Activated naive CD8-positive, alpha-beta T cell treated with anti-CD3 and anti-CD28 coated beads for 36 hours (primary cell): ENCODE measurements at regions not wholly inside any gene's neighbourhood (a gene's known extent, or its start where the extent isn't known, plus 50 kb on each side); places are given as distances from the start of the nearest gene placed in this dataset.

Source experiments
- DNase-seq: peaks from one replicate; pipeline ENCODE4 v3.0.0; 2021
- H3K27ac Mint-ChIP-seq: one replicate; pipeline ENCODE4 v1.8.0; 2022; ENCODE audit warnings: mild to moderate bottlenecking, moderate library complexity, mixed read lengths
- H3K27me3 Mint-ChIP-seq: one replicate; pipeline ENCODE4 v1.8.0; 2022; ENCODE audit warnings: mild to moderate bottlenecking, mixed read lengths
- H3K36me3 Mint-ChIP-seq: one replicate; pipeline ENCODE4 v1.8.0; 2021; ENCODE audit warnings: mild to moderate bottlenecking, mixed read lengths
- H3K4me1 Mint-ChIP-seq: one replicate; pipeline ENCODE4 v1.8.0; 2021; ENCODE audit warnings: mixed read lengths
- H3K4me3 Mint-ChIP-seq: one replicate; pipeline ENCODE4 v1.8.0; 2022; ENCODE audit warnings: mild to moderate bottlenecking, moderate library complexity, mixed read lengths
- H3K9me3 Mint-ChIP-seq: one replicate; pipeline ENCODE4 v1.8.0; 2022; ENCODE audit warnings: mixed read lengths

DNA sequence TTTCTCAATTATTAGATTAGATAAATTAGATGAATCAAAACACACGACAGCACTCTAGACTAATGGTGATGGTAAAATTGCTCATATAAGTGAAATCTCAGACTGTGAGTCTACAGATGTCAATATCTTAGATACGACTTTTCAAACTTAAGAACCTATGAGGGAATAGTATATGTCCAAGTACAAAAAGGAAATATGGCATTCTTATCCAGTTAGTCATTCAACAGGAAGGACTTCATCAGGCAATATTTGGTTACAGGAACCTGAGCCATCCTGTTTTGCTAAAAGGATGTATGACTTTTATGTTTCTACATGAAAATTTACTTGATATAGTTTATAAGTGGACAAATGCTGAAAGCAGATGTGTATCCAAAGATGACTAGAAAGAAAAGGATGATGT is 107.0 kb downstream of the CT47B1 start:
- Mint-ChIP-seq H3K27me3 (no peaks in the 10 kb centered on the region), H3K27ac (no peak overlapping the region), H3K4me1 (peaks cover 1% of the 10 kb centered on the region), H3K36me3 (no peaks in the 10 kb centered on the region), H3K9me3 (no peaks in the 10 kb centered on the region), H3K4me3 (no peak overlapping the region)
- DNase-seq: no peak

DNA sequence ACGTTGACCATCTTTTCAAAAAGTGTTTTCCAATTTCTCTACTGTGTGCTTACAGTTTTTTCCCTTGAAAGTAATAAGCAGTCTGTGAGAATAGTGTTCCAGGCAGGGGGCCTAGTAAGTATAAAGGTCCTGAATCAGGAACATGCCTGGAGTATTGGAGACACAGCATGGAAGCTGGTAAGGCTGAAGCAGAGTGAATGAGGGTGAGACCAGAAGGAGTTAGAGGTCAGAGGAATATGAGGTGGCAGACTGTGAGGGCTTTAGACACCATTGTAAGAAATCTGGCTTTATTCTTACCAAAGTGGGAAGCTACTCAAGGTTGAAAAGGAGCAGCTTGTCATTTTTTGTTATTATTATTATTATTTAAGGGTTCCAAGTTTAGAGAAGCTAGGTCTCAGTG is 107.4 kb downstream of the CT47B1 start:
- peaks cover 1% of the 10 kb centered on the region for H3K4me1 Mint-ChIP-seq
- no peak for DNase-seq
- H3K9me3 Mint-ChIP-seq: no peaks in the 10 kb centered on the region
- no peak overlapping the region for H3K27ac Mint-ChIP-seq
- no peaks in the 10 kb centered on the region for H3K27me3 Mint-ChIP-seq
- H3K36me3 Mint-ChIP-seq: no peaks in the 10 kb centered on the region
- H3K4me3 Mint-ChIP-seq: no peak overlapping the region

DNA sequence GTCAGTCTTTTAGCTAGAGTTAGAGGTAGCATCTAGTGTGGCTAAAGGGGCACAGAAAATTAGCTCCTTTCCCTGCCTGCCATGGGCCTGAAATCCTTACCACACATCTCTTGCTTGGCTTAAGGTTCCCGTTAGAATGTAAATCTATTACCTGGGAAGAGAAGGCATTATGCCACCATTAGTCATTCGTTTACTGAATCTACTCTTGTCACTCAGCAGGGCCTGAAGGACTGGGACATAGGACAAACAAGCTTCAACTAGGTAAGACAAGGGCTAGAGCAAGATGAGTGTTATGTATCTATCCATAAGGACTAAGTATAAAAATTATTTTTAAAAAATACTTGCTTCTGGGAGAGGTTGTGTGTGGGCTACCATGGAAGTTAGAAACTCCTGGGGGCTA is 112.4 kb downstream of the CT47B1 start:
- H3K4me3 Mint-ChIP-seq: no peak overlapping the region
- H3K9me3 Mint-ChIP-seq: no peaks in the 10 kb centered on the region
- no peaks in the 10 kb centered on the region for H3K27me3 Mint-ChIP-seq
- H3K4me1 Mint-ChIP-seq: peaks cover 5% of the 10 kb centered on the region
- DNase-seq: no peak
- H3K27ac Mint-ChIP-seq: no peak overlapping the region
- H3K36me3 Mint-ChIP-seq: no peaks in the 10 kb centered on the region

DNA sequence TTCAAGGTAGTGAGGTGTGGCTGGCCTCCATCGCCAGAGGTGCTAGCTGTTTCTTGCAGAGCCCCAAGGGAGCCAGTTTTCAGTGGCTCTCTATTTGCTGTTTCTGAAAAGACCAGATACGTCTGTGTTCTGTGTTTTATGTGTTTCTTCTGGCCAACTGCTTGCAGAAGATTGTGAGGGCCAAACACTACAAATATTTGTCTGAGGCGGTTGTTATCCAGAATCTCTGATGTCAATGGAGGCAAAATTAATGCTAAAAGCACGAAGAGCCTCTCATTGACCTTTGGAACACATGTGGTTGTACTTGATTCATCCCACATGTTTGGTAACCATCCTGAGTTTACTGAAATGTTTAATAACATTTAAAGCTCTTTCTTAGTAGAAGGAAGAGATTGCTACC is 113.9 kb downstream of the CT47B1 start:
- no peak for DNase-seq
- H3K4me3 Mint-ChIP-seq: no peak overlapping the region
- peaks cover 5% of the 10 kb centered on the region for H3K4me1 Mint-ChIP-seq
- no peak overlapping the region for H3K27ac Mint-ChIP-seq
- no peaks in the 10 kb centered on the region for H3K27me3 Mint-ChIP-seq
- no peaks in the 10 kb centered on the region for H3K36me3 Mint-ChIP-seq
- H3K9me3 Mint-ChIP-seq: no peaks in the 10 kb centered on the region

DNA sequence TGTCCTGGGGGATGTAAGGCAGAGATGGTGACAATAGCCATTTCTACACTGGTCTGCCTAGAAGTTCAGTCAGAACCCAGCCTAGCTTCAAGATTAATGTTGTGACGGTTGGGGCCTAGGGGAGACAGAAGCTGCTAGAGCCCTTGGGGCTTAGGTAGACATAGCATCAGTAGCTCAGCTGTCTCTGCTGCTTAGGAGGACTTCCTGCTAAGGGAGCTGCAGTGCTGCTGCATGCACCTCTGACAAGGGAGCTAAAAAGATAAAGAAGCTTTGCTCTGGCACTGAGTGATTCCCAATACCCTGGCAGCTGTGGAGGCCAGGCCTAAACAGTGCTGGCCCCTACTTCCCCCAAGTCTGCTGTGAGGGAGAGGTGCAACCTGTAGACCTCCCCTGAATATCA is 116.0 kb downstream of the CT47B1 start:
- no peak overlapping the region for H3K27ac Mint-ChIP-seq
- no peak for DNase-seq
- H3K4me1 Mint-ChIP-seq: peaks cover 13% of the 10 kb centered on the region
- H3K27me3 Mint-ChIP-seq: no peaks in the 10 kb centered on the region
- no peaks in the 10 kb centered on the region for H3K36me3 Mint-ChIP-seq
- H3K9me3 Mint-ChIP-seq: no peaks in the 10 kb centered on the region
- H3K4me3 Mint-ChIP-seq: no peak overlapping the region

DNA sequence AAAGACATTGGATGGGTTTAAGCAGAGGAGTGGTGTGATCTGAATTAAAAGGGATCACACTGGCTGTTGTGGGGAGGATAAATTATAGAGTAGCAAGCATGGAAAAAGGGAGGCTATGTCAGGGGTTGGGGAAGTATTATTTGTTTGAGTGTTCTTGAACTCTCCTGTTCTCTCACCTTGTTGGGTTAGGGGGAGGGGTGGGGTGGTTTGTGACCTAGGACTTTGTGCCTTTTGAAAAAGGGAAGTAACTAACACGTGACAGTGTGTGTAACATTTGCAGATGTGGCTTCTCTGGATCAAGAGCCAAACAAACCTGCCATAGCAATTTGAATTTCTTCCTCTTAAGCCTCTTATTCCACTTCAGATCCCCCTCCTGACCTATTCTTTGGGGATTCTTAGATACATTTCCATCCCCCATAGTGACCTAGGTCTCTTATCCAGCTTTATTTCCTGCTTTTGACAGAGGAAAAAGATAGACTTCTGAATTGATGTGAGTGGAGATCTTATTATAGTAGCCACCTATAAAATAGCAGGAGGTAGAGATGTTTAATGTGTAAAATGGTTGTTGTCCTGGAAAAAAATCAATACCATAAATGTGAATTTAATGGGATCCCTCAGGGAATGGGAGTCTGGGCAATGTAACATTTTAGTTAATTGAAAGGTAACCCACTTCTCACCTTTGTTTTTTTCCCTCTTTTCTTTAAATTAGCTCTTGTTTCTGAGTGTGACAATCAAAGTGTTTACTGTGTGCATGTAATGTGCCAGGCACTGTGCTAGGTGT is 120.4 kb downstream of the CT47B1 start:
- no peaks in the 10 kb centered on the region for H3K27me3 Mint-ChIP-seq
- DNase-seq: no peak
- no peaks in the 10 kb centered on the region for H3K9me3 Mint-ChIP-seq
- H3K27ac Mint-ChIP-seq: peak overlapping the region; percentile 43
- H3K4me1 Mint-ChIP-seq: peaks cover 35% of the 10 kb centered on the region
- no peaks in the 10 kb centered on the region for H3K36me3 Mint-ChIP-seq
- no peak overlapping the region for H3K4me3 Mint-ChIP-seq

DNA sequence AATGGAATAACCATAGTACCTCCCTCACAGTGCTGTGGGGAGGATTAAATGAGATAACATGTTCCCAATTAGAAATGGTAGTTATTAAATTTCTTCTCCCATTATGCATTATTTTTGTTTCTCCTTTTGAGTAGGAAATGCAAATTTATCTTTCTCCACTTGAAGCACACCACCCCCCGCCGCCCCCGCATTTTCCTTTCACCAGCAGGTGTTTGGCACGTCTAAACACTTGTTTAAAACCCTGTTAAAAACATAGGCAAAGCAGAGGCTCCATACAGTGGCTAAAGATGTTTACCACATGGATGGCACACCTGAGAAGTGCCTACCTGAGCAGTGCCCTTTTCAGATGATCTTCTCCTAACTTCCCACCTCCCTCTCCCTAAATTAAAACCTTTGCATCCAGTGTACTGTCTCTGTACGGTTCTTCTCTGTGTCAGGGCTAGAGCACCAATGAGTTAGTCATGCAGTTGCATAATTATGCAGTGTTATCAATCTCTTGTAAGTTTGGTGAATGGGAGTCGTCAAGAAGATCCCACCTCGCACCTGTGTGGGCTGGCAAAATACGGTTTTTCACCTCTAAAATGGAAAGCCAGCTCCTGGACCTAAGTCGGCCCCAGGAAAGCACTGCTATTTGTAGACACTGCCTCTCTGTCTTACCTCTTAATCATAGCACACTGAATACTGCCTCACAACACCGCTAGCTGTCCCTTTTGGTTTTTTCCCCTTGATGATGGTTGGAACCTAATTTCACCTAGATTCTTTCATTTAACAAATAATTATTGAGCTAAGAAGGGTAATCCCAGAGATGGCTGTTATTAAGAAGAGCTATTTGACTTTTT is 122.0 kb downstream of the CT47B1 start:
- H3K36me3 Mint-ChIP-seq: no peaks in the 10 kb centered on the region
- peak; percentile 29 for DNase-seq
- peak overlapping the region; percentile 50 for H3K27ac Mint-ChIP-seq
- no peaks in the 10 kb centered on the region for H3K27me3 Mint-ChIP-seq
- H3K4me3 Mint-ChIP-seq: peak overlapping the region; percentile 22
- no peaks in the 10 kb centered on the region for H3K9me3 Mint-ChIP-seq
- H3K4me1 Mint-ChIP-seq: peaks cover 38% of the 10 kb centered on the region

DNA sequence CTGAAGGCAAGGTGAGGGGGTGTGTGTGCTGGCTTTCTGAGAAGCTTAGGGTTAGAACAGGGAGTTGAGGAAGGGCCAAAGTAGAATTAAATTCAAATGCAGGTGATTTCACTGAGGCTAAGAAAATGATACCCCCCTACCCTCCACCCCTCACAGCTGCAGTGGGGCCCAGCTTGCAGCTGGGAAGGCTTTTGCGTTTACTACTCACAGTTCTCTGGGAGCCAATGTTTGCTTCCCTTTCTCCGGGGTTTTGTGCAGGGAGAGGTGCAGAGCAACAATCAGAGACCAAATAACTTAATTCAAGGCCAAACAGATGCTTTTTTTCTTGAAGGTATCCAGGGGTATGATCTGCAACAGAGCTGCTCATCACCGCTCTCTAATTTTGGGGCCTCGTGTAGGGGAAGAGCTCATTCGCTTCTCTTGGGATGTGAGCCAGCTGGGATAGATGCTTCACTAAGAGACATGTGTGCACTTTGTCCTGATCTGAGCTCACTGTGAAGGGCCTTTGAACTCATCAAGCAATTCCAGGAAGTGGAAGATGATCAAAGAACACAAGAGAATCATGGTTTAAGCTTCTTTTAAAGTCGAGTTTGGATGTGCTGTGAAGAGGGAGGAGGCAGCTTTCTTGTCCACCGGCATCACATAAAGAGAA is 122.7 kb upstream of the C1GALT1C1 start:
- Mint-ChIP-seq H3K27ac (peak overlapping the region; percentile 65), H3K36me3 (no peaks in the 10 kb centered on the region), H3K27me3 (no peaks in the 10 kb centered on the region), H3K9me3 (no peaks in the 10 kb centered on the region), H3K4me3 (no peak overlapping the region), H3K4me1 (peaks cover 38% of the 10 kb centered on the region)
- no peak for DNase-seq

DNA sequence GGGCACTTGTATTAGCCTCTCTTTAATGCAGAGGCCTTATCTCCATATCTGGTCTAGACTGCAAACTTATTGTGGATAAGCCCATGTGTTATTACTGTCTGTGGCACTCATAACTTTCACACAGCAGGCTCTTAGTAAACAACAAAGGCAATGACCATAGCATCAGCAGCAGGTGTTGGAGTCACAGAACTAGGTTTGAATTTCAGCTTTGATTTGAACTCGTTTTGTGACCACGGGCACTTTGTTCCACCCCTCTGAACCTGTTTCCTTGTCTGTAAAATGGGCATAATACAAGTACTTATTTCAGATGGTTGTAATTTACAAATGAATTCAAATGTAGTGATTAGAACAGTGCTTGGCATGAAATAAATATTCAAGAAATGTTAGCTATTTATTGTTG is 121.8 kb upstream of the C1GALT1C1 start:
- Mint-ChIP-seq H3K27ac (no peak overlapping the region), H3K27me3 (no peaks in the 10 kb centered on the region), H3K36me3 (no peaks in the 10 kb centered on the region), H3K9me3 (no peaks in the 10 kb centered on the region), H3K4me1 (peaks cover 38% of the 10 kb centered on the region), H3K4me3 (no peak overlapping the region)
- DNase-seq: no peak

DNA sequence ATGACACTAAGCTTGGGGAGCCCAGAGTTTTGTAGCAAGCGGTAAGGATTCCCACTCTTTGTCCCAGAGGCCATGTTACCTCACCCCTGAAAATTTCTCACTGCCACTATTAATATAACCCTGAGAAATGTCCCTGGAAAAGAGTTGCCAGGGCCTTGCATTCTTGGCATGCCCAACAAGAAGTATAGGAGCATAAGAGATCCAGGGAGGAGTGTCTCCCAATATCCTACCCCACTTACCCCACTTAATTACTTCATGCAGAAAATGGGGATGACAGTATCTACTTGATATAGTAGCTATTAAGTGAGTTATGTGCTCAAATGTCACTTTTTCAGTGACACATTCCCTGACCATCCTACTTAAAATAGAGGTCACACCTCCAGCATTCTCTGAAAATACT is 120.5 kb upstream of the C1GALT1C1 start:
- Mint-ChIP-seq H3K27me3 (no peaks in the 10 kb centered on the region), H3K9me3 (no peaks in the 10 kb centered on the region), H3K27ac (no peak overlapping the region), H3K4me1 (peaks cover 37% of the 10 kb centered on the region), H3K36me3 (no peaks in the 10 kb centered on the region), H3K4me3 (no peak overlapping the region)
- no peak for DNase-seq

DNA sequence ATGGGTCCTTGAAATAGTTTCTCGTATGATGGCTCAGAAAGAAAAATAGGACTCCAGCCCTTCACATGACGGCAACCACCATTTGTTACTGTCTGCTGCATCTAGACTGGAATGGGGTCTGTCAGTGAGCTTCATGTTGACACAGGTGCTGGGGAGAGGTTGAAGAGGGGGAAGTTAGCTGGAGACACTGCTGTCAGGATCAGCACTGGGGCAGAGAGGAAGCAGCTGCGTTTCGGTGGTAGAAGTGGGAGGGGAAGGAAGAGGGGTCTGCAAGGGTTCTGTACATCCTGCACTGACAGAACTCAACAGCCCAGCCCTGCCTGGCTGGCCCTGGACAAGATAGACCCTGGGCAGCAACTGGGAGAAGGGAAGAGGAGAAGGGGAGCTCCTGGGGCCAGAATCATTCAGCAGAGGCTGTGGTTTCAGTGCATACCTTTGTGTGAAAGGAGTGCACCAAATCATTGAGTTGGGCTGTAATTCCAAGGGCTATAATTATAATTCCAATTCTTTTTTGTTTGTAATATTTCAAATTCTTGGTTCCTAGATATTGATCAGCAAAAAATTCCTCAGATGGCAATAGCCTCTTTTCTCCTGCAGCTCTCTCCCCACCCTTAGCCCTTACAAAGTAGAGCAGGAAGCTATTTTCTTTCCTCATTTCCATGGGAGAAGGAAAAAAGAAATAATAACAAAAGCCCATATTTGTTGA is 119.4 kb upstream of the C1GALT1C1 start:
- H3K4me3 Mint-ChIP-seq: no peak overlapping the region
- DNase-seq: no peak
- peaks cover 26% of the 10 kb centered on the region for H3K4me1 Mint-ChIP-seq
- peak overlapping the region; percentile 49 for H3K27ac Mint-ChIP-seq
- no peaks in the 10 kb centered on the region for H3K36me3 Mint-ChIP-seq
- peaks cover 3% of the 10 kb centered on the region for H3K9me3 Mint-ChIP-seq
- H3K27me3 Mint-ChIP-seq: no peaks in the 10 kb centered on the region

DNA sequence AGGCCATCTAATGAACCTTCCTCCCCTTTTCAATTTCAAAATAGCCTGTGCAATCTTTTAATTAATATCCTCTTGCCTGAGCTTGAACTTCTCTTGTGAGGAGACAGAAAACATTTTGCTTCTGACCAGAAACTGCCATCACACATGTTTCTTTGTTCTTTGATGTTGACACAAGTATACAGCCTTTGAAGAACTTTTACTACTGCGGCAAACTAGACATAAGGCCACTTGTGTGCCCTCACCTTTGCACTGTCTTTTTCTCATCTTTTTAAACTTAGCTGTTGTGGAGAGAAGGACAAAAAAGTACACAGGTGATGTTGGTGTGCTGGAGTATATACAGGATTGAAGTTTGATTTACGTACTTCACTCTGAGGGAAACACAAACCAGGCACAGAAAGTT is 116.3 kb upstream of the C1GALT1C1 start:
- no peak overlapping the region for H3K4me3 Mint-ChIP-seq
- no peak for DNase-seq
- H3K27ac Mint-ChIP-seq: no peak overlapping the region
- H3K36me3 Mint-ChIP-seq: no peaks in the 10 kb centered on the region
- peaks cover 8% of the 10 kb centered on the region for H3K4me1 Mint-ChIP-seq
- H3K27me3 Mint-ChIP-seq: no peaks in the 10 kb centered on the region
- H3K9me3 Mint-ChIP-seq: peaks cover 3% of the 10 kb centered on the region

DNA sequence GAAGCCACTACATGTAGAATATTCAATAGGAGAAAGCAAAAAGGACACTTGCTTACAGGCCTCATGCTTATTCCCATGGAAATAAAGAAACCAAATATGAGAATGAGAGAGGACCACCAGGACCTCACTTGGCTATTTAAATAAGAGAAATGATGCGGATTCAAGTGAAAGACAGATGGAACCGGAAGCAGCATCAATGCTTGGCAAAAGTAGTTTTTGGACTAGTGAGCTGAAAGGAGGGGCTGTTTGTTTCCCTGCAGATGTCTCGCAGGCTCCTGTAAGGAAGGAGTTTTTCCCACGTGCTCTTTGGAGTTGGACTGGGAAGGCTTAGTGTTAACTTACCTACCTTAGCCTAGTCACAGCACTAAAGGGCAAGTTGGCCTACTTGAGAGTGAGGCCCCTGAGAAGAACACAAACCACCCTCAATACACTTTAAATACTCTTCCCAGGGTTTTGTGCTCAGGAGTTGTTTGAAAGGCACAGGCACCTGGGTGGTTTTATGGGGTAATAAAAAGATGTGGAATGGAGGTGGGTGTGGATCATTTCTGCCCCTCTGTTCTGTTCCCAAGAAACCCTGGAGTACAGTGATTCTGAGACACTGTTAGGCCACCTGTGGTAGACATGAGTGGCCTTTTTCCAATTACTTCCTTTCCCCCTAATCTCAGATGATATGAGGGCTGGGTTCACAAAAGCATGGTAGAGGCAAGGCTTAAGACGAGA is 113.3 kb upstream of the C1GALT1C1 start:
- peaks cover 5% of the 10 kb centered on the region for H3K4me1 Mint-ChIP-seq
- no peak for DNase-seq
- H3K27ac Mint-ChIP-seq: no peak overlapping the region
- H3K36me3 Mint-ChIP-seq: no peaks in the 10 kb centered on the region
- H3K4me3 Mint-ChIP-seq: no peak overlapping the region
- peaks cover 3% of the 10 kb centered on the region for H3K9me3 Mint-ChIP-seq
- H3K27me3 Mint-ChIP-seq: no peaks in the 10 kb centered on the region

DNA sequence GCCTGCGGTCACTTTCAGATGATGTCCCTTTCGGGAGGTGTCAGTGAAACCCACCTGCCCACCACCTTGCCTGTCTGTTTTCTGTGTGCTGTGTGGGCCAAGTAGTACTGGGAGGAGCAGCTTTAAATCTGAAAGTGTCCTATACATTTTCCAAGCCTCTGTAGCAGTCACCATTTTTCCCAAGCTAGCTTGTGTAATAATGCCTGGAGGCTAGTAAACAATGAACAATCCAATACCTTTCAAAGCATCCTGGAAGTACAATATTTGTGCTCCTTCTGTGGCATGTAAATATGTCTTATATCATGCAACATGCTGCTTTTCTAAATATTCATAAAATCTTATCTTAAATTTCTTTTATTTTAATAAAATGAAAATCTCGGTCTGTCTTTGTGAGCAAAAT is 111.6 kb upstream of the C1GALT1C1 start:
- Mint-ChIP-seq H3K27me3 (no peaks in the 10 kb centered on the region), H3K4me3 (no peak overlapping the region), H3K27ac (no peak overlapping the region), H3K9me3 (peaks cover 3% of the 10 kb centered on the region), H3K4me1 (peaks cover 18% of the 10 kb centered on the region), H3K36me3 (no peaks in the 10 kb centered on the region)
- no peak for DNase-seq
